Epidermal melanocyte (primary cell): ENCODE measurements at regions not wholly inside any gene's neighbourhood (a gene's known extent, or its start where the extent isn't known, plus 50 kb on each side); places are given as distances from the start of the nearest gene placed in this dataset.
"Not testable (repeated sequence)": the region's sequence is repeated elsewhere in the genome, so short reads cannot be mapped to it uniquely, and the experiment has no call there.

Experiments used
- DNase-seq: peaks from one replicate; pipeline ENCODE4 v3.0.0; 2011; ENCODE audit warnings: low spot score; ENCODE audit not compliant: insufficient read length

GRCh38 chr4:92231511-92231910 lies 72.3 kb upstream of the GRID2 start:
- no peak for DNase-seq

- DNase-seq: no peak
Measured at GRCh38 chr4:92232566-92232965, 71.2 kb upstream of the GRID2 start.

DNA sequence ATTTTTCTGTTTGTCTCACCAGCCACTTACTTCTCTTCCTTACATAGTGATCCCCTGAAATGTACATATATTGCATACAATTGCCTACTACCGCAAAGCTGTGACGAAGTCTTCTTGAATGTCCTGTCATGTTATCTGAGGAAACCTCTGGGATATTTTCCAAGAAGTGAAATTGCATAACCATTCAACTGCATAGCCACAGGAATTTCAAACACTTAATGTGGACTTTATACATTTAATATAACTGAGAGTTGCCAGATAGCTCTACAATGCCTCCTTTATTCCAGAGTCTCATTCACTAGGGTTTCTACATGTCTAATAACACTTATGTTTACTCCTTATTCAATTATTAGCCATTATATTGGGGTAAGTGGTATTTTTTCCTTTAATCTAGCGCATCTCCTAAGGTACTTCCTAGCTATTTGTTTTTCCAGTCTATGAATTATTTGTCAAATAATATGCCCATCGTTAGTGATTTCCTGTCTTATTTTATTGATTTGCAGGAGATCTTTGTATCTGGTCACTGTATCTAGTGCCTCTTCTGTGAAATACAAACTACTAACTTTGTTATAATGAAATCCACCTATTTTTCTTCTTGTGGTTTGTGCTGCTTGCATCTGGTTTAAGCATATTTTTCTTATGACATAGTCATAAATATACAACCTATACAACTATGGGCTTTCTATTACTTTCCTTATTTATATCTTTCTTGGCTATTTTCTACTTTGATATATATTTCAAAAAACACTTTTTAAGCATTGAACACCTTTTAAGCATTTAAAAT lies 69.2 kb upstream of the GRID2 start:
- peak; percentile 45 for DNase-seq

DNA sequence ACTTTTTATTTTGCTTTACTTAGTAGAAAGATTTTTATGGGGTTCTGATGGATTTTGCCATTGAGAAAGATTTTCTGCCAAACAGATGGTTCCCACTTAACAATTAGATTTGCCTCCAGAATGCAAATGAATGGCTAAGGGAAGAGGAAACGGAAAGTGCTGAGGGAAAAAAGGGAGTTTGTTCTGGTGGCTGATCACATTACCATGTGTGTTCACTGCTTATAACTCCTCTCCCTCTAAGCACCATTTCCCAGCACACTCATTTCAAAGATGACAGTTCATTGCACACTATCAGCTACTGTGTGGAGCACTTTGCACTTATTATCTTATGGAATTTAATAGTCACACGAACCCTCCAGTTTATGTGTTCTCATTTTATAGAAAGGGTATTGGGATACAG lies 68.0 kb upstream of the GRID2 start:
- DNase-seq: no peak

GRCh38 chr4:92236877-92237276 lies 66.9 kb upstream of the GRID2 start:
- no peak for DNase-seq

DNA sequence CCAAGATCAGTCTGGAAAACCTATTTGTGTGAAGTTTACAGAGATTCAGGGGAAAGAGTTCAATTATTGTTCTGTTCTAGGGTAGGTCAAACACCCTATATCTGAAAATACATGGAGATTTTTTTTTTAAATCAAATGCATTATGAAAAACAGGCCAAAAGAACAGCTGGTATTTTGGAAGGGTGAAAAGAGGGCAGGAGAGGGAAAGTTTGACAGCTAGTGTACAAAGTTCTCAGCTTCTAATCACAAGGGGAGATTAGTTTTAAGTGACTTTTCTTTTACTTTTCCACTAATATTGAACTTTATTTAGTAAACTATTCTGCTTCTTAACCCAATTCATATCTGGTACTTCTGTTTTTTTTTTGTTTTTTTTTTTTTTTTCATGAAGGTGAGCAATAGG lies 66.2 kb upstream of the GRID2 start:
- no peak for DNase-seq

DNA sequence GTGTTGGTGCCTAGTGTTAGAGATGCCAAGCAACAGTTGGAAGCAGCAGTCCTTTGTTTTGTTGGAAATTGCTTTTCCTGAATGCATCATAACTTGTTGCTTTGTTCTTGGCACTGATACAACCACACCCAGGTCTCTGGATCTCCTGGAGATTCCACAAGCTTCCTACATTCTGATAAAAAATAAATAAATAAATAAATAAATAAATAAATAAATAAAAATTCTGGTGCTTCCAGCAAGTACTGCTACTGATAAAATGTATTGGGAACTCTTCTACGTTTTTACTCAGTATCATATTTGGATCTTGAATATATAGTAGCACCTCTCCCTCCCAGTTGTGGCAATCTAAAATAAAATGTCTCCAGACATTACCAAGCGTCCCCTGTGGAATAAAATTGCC lies 62.7 kb upstream of the GRID2 start:
- DNase-seq: no peak

GRCh38 chr4:92246384-92246783 lies 57.4 kb upstream of the GRID2 start:
- no peak for DNase-seq

DNA sequence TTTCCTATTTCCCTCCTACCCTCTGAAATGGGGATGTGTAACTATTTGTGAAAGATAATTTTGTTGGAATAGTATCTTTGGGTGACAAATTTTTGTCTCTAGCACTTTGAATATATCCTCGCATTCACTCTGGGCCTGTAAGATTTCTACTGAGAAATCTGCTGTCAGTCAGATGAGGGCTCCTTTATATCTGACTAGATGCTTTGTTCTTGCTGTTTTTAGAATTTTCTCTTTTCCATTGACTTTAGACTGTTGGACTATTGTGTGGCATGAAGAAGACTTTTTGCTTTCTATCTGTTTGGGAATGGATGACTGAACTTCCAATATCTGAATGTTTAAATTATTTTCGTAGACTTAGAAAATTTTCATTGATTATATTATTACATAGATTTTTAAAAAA lies 54.2 kb upstream of the GRID2 start:
- no peak for DNase-seq

DNA sequence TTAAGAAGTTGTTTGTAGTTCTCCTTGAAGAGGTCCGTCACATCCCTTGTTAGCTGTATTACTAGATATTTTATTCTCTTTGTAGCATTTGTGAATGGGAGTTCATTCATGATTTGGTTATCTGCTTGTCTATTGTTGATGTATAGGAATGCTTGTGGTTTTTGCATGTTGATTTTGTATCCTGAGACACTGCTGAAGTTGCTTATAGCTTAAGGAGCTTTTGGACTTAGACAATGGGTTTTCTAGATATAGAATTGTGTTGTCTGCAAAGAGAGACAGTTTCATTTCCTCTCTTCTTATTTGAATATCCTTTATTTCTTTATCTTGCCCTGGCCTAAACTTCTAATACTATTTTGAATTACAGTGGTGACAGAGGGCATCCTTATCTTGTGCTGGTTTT lies 52.1 kb upstream of the GRID2 start:
- DNase-seq: no peak

DNA sequence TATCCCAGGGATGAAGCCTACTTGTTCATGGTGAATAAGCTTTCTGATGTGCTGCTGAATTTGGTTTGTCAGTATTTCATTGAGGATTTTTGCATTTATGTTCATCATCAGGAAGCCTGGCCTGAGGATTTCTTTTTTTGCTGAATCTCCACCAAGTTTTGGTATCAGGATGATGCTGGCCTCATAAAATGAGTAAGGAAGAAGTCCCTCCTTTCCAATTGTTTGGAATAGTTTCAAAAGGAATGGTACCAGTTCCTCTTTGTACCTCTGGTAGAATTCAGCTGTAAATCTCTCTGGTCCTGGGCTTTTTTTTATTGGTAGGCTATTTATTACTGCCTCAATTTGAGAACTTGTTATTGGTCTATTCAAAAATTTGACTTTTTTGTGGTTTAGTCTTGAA lies 51.4 kb upstream of the GRID2 start:
- not testable (repeated sequence) for DNase-seq

- no peak for DNase-seq
Measured at GRCh38 chr4:92252846-92253245, 50.9 kb upstream of the GRID2 start.

DNA sequence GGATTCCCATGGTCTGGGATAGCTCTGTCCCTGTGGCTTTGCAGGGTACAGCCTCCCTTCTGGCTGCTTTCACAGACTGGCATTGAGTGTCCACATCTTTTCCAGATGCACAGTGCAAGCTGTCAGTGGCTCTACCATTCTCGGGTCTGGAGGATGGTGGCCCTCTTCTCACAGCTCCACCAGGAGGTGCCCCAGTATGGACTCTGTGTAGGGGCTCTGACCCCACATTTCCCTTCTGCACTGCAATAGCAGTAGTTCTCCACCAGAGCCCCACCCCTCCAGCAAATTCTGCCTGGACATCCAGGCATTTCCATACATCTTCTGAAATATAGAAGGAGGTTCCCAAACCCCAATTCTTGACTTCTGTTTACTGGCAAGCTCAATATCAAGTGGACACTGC lies 50.2 kb upstream of the GRID2 start:
- DNase-seq: no peak
